GM12864 (cell line): ENCODE measurements at regions not wholly inside any gene's neighbourhood (a gene's known extent, or its start where the extent isn't known, plus 50 kb on each side); places are given as distances from the start of the nearest gene placed in this dataset.
"Not testable (repeated sequence)": the region's sequence is repeated elsewhere in the genome, so short reads cannot be mapped to it uniquely, and the experiment has no call there.

ENCODE experiments used
- DNase-seq: peaks from one replicate; pipeline ENCODE4 v3.0.0-alpha.2; 2011; ENCODE audit warnings: low read depth
- H3K4me3 ChIP-seq: 2 replicates; pipeline ENCODE4 v1.5.1; 2011; ENCODE audit warnings: mild to moderate bottlenecking, low read depth, low read length, control low read depth
- TF ChIP-seq, protein P1 (sequence below): IDR thresholded peaks from 2 replicates; pipeline ENCODE4 v1.5.1; 2011; ENCODE audit warnings: low read depth, mild to moderate bottlenecking, moderate library complexity, low read length, control low read depth, inconsistent platforms; ENCODE audit errors: missing control alignments

DNA sequence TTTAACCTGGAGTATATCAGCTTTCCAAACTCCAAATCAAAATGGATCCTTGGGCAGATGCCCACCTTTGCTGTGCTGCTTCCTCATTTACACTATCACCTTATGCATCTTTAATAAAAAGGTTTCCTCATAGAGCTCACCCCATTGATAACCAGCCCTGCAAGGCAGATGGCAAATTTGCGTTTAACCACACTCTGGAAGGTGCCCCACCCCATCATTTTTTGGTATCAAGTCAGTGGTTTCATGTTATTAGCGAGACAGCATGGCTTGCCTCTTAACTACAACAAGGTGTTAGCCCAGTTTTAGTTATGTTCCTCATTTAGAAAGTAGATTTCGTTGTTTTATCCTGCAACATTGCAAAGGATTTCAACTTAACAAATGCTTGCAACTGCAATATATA is 214.0 kb upstream of the WDFY3 start:
- no peak for DNase-seq
- no peak overlapping the region for H3K4me3 ChIP-seq
- TF ChIP-seq, protein P1, sequence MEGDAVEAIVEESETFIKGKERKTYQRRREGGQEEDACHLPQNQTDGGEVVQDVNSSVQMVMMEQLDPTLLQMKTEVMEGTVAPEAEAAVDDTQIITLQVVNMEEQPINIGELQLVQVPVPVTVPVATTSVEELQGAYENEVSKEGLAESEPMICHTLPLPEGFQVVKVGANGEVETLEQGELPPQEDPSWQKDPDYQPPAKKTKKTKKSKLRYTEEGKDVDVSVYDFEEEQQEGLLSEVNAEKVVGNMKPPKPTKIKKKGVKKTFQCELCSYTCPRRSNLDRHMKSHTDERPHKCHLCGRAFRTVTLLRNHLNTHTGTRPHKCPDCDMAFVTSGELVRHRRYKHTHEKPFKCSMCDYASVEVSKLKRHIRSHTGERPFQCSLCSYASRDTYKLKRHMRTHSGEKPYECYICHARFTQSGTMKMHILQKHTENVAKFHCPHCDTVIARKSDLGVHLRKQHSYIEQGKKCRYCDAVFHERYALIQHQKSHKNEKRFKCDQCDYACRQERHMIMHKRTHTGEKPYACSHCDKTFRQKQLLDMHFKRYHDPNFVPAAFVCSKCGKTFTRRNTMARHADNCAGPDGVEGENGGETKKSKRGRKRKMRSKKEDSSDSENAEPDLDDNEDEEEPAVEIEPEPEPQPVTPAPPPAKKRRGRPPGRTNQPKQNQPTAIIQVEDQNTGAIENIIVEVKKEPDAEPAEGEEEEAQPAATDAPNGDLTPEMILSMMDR: no peak

DNA sequence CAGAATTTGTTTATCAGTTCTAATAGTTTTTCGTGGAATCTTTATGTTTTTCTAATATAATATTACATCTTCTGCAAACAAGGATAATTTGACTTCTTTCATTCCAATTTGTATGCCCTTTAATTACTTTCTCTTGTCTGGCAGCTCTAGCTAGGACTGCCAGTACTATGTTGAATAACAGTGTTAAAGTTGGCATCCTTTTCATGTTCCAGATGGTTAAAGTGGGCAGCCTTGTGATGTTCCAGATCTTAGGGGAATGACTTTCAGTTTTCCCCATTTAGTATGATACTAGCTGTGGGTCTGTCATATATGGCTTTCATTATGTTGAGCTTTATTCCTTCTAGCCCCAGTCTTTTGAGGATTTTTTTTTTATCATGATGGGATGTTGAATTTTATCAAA is 220.6 kb upstream of the WDFY3 start:
- no peak overlapping the region for H3K4me3 ChIP-seq
- no peak for DNase-seq
- TF ChIP-seq, protein P1: no peak

DNA sequence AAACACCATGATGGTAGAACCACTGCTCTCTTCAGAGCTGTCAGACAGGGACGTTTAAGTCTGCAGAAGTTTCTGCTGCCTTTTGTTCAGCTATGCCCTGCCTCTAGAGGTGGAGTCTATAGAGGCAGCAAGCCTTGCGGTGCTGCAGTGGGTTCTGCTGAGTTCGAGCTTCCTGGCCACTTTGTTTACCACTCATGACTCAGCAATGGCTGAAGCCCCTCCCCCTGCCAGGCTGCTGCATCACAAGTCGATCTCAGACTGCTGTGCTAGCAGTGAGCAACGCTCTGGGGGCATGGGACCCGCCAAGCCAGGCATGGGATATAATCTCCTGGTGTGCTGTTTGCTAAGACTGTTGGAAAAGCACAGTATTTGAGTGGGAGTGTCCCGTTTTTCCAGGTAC is 229.5 kb upstream of the WDFY3 start:
- not testable (repeated sequence) for H3K4me3 ChIP-seq, DNase-seq

DNA sequence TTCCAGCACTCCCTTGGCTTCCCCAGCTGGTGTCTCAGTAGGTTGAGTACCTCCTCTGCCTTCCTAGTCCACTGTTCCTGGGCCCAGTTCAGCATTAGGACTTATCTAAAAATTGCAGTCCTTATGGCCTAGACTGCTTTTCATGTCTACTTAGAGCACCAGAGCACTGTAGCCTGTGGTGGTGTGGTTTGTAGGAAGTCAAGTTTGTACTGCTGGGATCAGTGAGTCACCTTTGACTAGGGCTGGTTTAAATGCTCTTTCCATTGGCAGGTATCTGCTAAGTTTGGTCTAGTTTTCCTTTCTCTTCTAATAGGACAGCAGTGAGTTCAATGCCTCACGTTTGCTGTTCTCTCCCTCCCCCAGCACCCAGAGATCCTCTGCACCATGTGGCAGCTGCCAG is 233.6 kb upstream of the WDFY3 start:
- DNase-seq: no peak
- TF ChIP-seq, protein P1: no peak
- no peak overlapping the region for H3K4me3 ChIP-seq

DNA sequence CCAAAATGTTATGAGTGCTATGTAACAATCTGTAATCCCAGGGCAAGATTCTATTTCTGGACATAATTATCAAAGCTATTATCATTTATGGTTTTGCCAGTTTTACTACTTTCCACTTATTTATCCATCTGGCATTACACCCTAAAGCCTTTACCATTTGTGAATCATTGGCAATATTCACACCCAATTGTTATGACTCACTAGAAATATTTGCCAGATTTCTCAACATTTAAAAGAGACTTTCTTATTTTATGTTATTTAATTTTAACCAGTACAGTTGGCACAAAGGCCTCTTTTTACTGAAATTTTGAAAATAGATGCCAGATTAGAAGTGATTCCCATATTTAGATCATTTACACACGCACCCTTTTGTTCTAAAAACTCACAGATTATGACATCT is 242.7 kb upstream of the WDFY3 start:
- TF ChIP-seq, protein P1: no peak
- DNase-seq: no peak
- no peak overlapping the region for H3K4me3 ChIP-seq

DNA sequence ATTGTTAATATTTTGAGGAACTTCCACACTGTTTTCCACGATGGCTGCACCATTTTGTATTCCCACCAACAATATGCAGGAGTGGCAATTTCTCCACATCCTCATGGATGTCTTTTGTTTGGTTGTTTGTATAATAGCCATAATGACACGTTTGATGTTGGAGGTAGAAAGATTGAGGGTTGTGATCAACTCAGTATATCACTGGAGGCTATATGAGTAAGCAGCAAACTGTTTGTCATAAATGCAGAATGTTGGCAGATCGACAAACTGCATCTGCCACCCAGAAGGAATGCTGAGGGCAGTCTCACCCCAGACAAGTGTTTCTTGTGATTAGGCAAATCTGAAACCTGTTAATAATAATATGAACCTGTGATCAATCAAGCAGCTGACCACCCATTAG is 243.9 kb upstream of the WDFY3 start:
- no peak for DNase-seq

DNA sequence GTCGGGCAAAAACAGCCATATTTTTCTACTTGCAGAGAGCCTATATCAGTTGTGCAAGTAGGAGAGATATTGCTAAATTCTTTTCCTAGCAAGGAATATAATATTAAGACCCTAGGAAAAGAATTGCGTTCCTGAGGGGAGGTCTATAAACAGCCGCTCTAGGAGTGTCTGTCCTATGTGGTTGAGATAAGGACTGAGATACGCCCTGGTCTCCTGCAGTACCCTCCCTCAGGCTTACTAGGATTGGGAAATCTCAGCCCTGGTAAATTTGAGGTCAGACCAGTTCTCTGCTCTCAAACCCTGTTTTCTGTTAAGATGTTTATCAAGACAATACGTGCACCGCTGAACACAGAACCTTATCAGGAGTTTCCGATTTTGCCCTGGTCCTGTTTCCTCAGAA is 250.1 kb upstream of the WDFY3 start:
- H3K4me3 ChIP-seq, DNase-seq: not testable (repeated sequence)

More for the DNA sequence above, 243.9 kb upstream of the WDFY3 start:
- TF ChIP-seq, protein P1: no peak
- no peak overlapping the region for H3K4me3 ChIP-seq

DNA sequence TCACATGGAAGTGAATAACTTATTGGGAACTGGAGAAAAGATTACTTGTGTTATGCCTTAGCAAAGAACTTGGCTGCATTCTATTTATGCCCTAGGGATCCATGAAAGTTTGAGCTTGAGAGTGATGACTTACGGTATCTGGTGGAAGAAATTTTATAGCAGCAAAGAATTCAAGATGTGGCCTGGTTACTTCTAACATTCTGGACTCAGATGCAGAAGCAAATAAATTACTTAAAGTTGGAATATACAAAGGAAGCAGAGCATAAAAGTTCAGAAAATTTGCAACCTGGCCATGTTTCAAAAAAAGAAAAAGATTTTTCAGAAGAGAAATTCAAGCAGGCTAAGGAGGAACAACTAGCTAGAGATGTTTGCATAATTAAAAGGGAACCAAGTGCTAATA is 252.3 kb upstream of the WDFY3 start:
- TF ChIP-seq, protein P1: no peak
- H3K4me3 ChIP-seq: no peak overlapping the region
- DNase-seq: no peak
